Loucy (cell line): ENCODE measurements at regions not wholly inside any gene's neighbourhood (a gene's known extent, or its start where the extent isn't known, plus 50 kb on each side); places are given as distances from the start of the nearest gene placed in this dataset.

Experiments
- H2AFZ ChIP-seq: fragments of 200-600 bp; sonication (generic); 2 replicates; pipeline ENCODE4 v1.6.0; 2016; ENCODE audit warnings: antibody characterized with exemption, mild to moderate bottlenecking, low read length, moderate library complexity
- H3F3A ChIP-seq: fragments of 200-600 bp; 2 replicates; pipeline ENCODE4 v1.6.0; 2016; ENCODE audit warnings: antibody characterized with exemption, low read depth, mild to moderate bottlenecking
- H3K27me3 ChIP-seq: fragments of 200-600 bp; sonication (generic); 2 replicates; pipeline ENCODE4 v1.6.1; 2014; ENCODE audit warnings: low read length, mild to moderate bottlenecking; ENCODE audit not compliant: insufficient read depth, poor library complexity, severe bottlenecking
- H3K36me3 ChIP-seq: fragments of 200-600 bp; sonication (generic); 2 replicates; pipeline ENCODE4 v1.6.1; 2016; ENCODE audit warnings: low read length; ENCODE audit not compliant: insufficient read depth
- H3K4me1 ChIP-seq: fragments of 200-600 bp; sonication (generic); 2 replicates; pipeline ENCODE4 v1.5.1; 2014; ENCODE audit warnings: low read length, mild to moderate bottlenecking; ENCODE audit not compliant: insufficient read depth, poor library complexity, severe bottlenecking
- H3K4me2 ChIP-seq: fragments of 200-600 bp; sonication (generic); 2 replicates; pipeline ENCODE4 v1.6.0; 2014; ENCODE audit warnings: antibody characterized with exemption, low read length, low read depth, mild to moderate bottlenecking; ENCODE audit not compliant: poor library complexity, severe bottlenecking
- H3K4me3 ChIP-seq: fragments of 200-600 bp; sonication (generic); 2 replicates; pipeline ENCODE4 v1.5.1; 2014; ENCODE audit warnings: low read length, mild to moderate bottlenecking, mixed read lengths; ENCODE audit not compliant: poor library complexity, severe bottlenecking
- H3K79me2 ChIP-seq: fragments of 200-600 bp; sonication (generic); 2 replicates; pipeline ENCODE4 v1.6.1; 2014; ENCODE audit warnings: low read length; ENCODE audit not compliant: insufficient read depth
- H3K9ac ChIP-seq: fragments of 200-600 bp; sonication (generic); 2 replicates; pipeline ENCODE4 v1.6.0; 2014; ENCODE audit warnings: mild to moderate bottlenecking, low read depth, low read length, moderate library complexity; ENCODE audit not compliant: poor library complexity, severe bottlenecking
- H3K9me2 ChIP-seq: fragments of 200-600 bp; sonication (generic); replicated peaks from 2 replicates; pipeline ENCODE4 v1.6.1; 2016; ENCODE audit warnings: low read depth, low read length, mixed read lengths
- H3K9me3 ChIP-seq: fragments of 200-600 bp; sonication (generic); 2 replicates; pipeline ENCODE4 v1.6.1; 2014; ENCODE audit warnings: mild to moderate bottlenecking, antibody characterized with exemption, low read length, low read depth; ENCODE audit not compliant: insufficient read depth
- H4K20me1 ChIP-seq: fragments of 200-600 bp; sonication (generic); 2 replicates; pipeline ENCODE4 v1.6.0; 2014; ENCODE audit warnings: antibody characterized with exemption, low read length, mild to moderate bottlenecking; ENCODE audit not compliant: insufficient read depth, poor library complexity, severe bottlenecking
- EZH2phosphoT487 ChIP-seq: fragments of 200-600 bp; IDR thresholded peaks from 2 replicates; pipeline ENCODE4 v1.6.1; 2018; ENCODE audit warnings: antibody characterized with exemption, mild to moderate bottlenecking, moderate library complexity, borderline replicate concordance
- TF ChIP-seq, protein P1 (sequence below): fragments of 200-600 bp; sonication (generic); conservative IDR thresholded peaks from 2 replicates; pipeline ENCODE4 v1.5.1; 2014; ENCODE audit warnings: mild to moderate bottlenecking, antibody characterized with exemption, low read length

DNA sequence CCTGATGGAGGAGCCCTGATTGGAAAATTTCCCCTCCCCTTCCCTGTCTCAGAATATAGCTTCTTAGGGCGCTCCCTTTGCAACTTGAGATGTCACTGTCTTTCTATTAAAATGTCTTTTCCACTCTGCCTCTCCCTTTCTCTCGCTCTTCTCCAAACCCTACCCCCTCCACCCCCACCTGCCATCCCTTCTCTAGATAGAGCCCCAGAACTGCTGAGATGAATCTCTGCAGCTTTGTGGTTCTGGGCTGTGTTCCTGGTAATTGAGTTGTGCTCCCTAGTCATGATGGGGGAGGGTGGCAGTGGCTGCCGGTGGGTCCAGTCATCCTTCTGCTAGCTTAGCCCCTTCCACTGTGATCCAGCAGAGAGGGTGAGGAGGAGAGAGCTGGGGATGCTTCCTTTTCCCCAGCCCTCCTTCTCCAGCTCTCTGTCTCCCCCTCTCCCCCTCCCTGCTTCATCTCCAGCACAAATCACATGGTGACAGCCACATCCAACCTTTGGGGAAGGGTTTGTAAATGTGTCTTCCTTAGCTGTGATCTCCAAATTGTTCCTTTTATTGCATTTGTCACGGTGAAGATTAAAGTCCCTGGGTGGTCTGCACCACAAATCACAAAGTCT is 50.8 kb upstream of the BTRC start:
- H3K4me3 ChIP-seq: no peak overlapping the region
- no peaks in the 10 kb centered on the region for H3K4me1 ChIP-seq
- H3K36me3 ChIP-seq: no peaks in the 10 kb centered on the region
- no peak overlapping the region for H3K4me2 ChIP-seq
- H3K79me2 ChIP-seq: no peaks in the 10 kb centered on the region
- no peak overlapping the region for H3K9ac ChIP-seq
- no peaks in the 10 kb centered on the region for H3K9me3 ChIP-seq
- H3F3A ChIP-seq: no peaks in the 10 kb centered on the region
- H3K9me2 ChIP-seq: no peaks in the 10 kb centered on the region
- H4K20me1 ChIP-seq: no peaks in the 10 kb centered on the region
- H2AFZ ChIP-seq: no peak overlapping the region
- no peaks in the 10 kb centered on the region for H3K27me3 ChIP-seq
- TF ChIP-seq, protein P1, sequence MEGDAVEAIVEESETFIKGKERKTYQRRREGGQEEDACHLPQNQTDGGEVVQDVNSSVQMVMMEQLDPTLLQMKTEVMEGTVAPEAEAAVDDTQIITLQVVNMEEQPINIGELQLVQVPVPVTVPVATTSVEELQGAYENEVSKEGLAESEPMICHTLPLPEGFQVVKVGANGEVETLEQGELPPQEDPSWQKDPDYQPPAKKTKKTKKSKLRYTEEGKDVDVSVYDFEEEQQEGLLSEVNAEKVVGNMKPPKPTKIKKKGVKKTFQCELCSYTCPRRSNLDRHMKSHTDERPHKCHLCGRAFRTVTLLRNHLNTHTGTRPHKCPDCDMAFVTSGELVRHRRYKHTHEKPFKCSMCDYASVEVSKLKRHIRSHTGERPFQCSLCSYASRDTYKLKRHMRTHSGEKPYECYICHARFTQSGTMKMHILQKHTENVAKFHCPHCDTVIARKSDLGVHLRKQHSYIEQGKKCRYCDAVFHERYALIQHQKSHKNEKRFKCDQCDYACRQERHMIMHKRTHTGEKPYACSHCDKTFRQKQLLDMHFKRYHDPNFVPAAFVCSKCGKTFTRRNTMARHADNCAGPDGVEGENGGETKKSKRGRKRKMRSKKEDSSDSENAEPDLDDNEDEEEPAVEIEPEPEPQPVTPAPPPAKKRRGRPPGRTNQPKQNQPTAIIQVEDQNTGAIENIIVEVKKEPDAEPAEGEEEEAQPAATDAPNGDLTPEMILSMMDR: no peak
- no peak for TF ChIP-seq EZH2phosphoT487
